TTC549 (cell line): ENCODE measurements at regions not wholly inside any gene's neighbourhood (a gene's known extent, or its start where the extent isn't known, plus 50 kb on each side); places are given as distances from the start of the nearest gene placed in this dataset.

Experiments used
- FAIRE-seq: peaks from 2 replicates; lab custom pipeline; 2012; peaks lifted over from hg19 to GRCh38; lab: Jason Lieb, UNC

DNA sequence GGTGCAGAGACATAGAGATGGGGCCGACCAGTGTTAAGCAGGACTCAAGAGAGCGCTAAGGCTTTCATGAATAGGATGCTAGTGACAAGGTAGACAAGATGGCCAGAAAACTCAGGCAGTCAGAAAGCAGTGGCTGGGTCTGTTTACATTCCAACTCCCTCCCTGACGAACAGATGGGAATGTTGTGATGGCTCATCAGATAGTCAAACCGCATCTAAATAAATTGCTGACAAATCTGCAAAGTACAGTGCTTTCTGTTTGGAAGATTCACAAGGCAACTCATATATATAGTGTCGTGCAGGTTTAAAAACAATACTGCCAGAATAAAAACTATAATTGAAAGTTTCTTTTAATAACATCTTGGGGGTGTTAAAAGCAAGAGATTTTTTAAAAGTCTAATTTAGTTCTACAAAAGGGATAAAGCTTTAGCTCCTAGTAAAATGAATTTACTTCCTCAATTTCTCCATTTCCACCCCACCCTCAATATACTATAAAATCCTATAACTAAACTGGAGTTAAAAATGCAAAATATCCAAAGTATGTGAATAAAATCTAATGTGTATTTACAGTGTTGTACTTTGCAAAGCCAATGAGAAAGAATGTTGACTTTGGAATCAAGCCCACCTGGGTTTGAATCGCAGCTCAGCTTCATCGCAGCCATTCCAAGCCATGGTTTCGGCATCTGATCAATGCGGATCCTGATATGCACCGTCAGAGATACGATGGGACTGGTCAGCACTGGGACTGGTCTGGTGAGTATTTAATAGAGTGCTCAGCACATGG is 247.3 kb upstream of the PDE10A start:
- FAIRE-seq: no peak

DNA sequence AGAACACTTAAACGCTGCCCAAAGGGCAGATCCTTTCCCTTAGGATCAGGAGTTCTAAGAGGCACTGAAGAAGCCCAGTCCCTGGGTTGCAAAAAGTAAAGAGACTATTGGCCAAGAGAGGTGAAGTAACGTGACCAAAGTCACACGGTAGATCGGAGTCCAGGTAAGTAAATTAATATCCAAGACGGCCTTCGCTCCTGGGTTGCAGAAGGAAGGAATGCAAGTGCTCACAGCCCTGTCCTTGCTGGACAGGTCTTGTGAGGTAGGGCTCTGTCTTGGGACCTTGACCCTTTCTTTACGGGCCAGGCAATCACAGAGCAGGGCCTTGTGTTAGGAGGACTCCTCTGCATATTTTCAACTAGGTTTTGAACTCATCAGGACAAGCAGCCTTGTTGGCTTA is 243.7 kb upstream of the PDE10A start:
- no peak for FAIRE-seq

DNA sequence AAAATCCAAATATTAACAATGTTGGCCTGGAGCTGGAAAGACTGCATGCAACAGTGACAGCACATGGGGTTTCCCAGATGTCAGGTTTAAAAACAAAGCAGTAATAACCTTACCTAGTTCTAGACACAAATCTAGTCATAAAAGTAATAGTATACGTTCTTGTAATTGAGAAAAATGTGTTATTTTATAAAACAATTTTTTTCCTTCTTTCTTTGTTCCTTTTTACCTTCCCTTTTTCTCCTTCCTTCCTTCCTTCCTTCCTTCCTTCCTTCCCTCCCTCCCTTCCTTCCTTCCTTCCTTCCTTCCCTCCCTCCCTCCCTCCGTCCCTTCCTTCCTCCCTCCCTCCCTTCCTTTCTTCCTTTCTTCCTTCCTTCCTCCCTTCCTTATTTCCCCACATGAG is 242.7 kb upstream of the PDE10A start:
- FAIRE-seq: no peak

DNA sequence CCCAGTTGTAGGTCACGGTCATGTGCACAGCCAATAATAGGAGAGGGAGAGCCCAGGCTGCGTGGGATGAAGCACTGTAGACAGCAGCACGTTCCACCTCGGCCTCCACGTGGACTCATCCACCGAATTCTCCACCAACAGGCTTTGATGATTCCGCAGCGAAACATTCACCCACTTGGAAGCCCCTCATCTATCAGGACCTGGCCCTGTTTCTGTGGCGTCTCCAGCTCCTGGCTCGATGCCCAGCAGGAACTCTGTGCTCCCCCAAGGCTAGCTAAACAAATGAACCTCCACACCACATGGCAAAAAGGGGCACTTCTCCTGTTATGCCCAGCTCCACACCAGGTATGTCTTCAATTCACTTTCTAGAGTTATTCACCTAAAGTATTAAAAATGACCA is 237.9 kb upstream of the PDE10A start:
- FAIRE-seq: no peak

DNA sequence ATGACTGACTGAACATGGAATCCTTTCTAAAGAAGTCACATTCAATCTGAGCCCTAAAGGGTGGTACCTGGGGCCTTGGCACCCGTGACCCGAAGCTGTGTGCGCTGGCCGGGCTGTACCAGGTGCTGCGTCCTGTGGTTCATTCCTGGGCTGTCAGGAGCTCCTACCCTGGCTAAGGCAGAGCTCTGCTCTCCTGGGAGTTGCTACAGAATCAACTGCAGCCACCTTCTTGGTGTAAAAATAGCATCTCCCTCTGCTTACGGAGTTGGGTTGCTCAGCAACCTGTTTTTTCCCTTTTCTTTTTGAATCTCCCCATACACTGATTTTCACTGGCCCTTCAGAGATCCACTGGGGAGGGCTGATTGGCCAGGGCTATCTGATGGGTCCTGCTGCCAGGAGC is 236.6 kb upstream of the PDE10A start:
- FAIRE-seq: no peak

DNA sequence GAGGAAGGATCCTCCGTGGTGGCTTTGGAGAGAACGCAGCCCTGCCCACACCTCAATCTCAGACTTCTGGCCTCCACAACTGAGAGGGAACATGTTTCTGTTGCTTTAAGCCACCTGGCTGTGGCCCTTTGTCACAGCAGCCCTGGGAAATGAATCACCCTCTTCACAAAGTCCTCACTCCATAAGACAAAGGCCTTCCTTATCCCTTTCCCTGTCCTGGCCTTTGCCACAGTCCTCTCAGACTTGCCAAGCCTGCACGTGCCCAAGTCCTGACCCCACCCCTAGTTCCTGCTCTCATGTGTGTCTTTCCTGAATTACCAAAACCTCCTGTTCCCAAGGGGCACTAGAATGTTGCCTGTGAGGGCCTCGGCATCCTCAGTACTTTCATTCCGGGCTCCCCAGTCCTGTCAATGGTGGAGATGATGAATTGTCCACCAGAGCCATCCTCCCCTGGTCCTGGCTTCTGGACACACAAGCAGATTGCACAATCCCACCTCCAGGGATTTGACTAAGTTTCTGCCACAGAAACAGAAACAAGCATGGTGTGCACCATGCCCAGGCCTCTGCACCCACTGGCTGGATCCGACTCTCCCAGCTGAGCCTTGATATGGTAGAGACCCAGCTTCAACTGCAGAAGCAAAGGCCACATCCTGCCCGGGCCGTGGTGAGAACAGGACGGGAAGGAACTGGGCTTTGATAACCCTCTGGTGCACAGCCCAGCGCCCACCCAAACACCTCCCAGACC is 232.6 kb upstream of the PDE10A start:
- FAIRE-seq: no peak

DNA sequence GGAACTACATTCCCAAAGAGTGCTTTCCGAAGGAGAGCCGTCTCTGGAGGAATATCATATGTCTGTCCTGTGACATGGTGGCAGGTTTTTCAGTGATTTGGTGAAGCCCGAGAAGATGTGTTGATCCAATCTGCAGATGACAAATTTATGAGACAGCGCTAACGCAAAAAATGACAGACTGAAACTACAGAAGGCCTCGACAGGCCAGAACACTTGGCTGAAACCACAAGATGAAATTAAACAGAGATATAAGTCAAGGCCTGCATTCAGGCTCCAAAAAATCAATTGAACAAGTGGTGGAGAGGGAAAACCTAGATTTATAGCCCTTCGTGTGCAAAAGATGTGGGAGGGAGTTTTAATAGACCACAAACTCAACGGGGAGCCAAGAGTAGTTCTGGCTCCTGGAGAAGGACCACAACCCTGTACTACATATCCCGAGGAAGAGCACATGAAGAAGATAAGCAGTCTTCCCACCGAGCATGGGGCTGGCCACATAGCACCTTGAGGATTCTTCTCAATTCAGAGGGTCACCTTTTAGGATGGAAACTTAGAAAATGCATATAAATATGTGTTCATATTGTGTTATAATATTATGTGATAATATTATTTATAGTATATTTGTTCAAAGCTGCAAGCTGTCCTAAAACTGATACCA is 231.3 kb upstream of the PDE10A start:
- no peak for FAIRE-seq

DNA sequence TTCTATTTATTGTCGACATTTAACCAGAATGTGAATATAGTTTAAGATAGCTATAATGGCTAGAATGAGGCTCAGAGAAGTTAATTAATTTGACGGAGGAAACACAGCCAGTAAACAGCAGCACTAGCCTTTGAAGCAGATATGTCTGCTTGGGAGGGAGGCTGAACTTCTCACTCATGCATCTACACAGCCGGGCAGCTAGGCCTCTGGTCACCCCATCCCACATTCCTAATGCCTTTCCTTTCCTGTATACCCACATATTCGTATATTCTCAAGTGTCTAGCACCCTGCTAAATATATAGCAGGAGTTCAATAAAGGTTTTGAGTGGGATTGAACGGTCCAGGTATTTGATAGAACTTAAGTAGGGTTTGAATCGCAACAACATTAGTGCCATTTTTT is 230.4 kb upstream of the PDE10A start:
- FAIRE-seq: no peak

DNA sequence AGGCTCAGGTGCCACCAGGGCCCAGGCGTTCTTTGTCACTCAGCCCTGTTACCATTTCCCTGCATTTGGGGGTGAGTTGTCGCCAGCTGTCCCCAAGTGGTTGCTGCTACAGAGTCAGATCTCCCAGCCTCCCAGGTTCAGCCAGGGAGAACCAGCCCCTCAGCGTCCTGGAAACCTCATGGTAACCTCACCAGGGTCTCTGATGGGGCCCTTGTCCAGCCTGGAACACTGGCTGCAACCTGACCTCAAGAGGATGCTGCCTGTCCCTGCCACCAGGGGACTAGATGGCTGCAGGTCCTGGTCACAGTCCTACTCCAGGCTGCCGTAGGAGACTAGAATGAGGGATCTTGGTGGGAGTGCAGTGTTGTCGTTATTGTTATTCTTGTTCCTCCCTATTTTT is 228.3 kb upstream of the PDE10A start:
- FAIRE-seq: no peak

DNA sequence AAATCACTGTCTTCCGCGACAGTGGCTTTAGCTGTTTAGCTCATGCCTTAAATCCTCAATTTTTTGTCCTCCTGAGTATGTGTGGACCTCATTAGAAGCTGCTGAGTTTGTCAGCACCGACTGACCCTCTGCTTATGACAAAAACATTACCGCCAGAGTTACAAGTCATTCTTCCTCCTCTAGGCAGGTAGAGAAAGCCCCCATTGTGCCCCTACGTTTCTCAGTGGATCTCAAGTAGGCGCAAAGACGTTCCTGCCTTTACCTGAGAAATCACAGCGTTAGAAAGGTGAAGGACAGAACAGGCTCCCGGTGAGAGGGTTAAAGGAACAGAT is 227.3 kb upstream of the PDE10A start:
- FAIRE-seq: no peak

DNA sequence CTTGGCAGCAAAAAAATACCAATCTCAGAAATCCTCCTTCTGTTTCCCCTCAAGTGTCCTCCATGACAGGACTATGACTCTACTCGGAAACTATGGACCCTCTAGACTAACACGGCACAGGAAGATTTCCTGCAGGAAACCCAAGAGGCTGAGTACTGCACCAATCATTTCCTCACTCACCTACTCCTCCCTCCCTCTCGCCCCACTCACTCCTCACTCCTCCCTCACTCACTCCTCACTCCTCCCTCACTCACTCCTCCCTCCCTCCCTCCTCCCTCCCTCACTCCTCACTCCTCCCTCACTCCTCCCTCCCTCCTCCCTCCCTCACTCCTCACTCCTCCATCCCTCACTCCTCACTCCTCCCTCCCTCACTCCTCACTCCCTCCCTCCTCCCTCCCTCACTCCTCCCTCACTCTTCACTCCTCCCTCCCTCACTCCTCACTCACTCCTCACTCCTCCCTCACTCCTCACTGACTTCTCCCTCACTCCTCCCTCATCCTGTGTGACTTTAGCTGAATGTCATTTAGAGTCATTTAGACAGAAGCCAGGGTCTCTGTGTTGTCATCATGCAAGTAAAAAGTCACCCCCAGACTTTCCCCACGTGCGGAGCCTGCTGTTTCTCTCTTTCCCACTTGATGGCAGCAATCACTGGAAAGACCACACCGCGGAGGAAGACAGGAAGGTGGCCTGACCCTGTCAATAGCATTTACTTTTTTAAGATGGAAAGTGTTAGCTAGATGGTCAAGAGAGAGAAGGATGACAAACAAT is 226.8 kb upstream of the PDE10A start:
- FAIRE-seq: no peak

DNA sequence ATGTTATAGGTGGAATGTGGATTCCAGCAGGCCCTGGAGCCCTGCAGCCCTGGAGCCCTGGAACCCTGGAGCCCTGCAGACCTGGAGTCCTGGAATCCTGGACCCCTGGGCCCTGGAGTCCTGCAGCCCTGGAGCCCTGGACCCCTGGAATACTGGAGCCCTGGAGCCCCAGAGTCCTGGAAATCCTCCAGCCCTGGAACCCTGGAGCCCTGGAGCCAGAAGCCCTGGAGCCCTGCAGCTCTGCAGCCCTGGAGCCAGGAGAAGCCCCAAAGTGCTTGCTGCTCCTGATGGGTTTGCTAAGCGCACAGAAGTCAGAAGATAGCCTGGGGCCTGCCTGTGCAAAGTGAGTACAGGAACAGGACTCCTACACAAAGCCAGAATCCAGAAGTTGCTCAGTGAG is 223.1 kb upstream of the PDE10A start:
- FAIRE-seq: no peak

DNA sequence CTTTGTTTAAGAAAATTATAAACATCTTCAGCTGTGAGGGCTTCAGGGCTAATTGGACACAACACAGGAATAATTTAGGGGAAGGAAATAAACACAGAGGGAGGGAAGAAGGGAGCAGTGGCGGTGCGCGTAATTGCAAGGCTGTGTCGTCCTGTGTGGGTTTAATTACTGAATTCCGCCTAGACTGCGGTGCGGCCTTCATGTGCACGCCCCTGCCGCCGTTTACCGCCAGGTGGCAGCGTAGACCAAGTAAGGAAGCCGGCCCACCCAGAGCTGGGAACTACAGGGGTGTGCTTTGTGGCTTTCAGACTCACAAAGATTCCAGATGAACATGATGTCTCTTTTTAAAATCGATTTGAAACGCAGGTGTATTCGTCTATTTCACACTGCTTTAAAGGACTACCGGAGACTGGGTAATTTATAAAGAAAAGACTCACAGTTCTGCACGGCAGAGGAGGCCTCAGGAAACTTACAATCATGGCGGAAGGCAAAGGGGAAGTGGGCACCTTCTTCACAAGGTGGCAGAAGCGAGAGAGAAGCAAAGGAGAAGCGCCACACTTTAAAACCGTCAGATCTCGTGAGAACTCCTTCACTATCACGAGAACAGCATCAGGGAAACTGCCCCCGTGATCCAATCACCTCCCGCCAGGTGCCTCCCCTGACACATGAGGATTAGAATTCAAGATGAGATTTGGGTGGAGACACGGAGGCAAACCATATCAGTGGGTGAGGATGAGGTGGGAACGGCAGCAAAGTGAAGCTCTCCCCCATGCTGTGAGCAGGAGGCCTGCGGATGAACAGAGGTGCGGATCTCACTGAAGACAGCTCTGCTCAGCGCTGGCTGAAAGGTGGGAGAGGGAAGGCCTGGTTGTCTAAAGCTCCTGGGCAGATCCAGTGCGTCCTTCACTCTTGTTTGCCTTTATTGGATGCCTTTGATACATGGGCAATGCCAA is 222.0 kb upstream of the PDE10A start:
- no peak for FAIRE-seq

DNA sequence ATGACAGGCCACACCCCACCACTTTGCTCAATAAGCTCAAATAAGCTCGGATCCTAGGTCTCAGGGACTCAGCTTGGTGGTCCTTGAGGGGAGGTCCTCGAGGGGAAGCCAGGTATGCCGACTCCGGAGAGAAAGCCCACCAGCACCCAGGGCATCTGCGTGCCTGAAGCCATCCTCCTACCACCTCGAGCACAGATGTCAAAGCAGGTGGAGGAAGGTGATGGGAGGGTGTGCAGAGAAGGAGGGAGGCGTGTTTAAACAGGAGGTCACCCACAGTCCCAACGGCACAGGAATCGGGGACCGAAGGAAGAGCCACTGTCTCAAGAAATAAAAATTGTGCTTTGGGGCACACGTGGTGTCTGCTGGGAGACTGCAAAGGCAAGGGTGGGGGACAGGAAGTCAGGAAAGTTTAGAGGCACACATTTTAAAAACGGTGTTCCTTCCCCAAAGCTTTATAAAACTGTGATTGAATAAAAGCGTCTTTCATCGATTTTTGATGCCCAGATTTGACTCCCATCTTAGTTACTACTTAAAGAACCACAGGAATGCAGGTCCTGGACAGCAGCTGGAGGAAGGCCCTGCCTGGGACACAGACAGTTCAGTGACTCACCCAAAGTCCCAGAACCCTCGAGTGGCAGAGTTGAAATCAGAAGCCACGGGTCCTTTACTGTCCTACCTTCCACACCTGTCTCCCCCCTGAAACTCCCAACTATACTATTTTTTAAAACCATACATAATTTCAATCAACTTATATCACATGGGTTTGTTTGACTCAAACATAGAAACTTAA is 221.0 kb upstream of the PDE10A start:
- FAIRE-seq: no peak

DNA sequence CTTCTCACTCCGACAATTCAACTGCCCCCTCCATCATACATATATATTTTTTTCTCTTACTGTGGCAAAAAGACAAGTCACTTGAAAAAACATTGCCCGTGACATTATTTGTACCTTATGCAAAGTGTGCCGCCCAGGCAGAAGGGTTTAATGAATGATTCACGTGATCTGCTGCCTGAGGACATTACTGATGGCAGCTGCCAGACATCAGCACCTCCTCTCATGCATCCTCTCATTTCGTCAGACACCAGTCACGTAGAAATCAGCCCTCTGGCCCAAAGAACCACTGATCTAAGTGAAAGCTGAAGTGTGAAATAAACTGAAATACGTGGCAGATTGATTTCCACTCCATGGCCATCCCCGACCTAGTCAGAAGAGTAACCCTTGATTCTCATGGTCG is 218.8 kb upstream of the PDE10A start:
- no peak for FAIRE-seq

DNA sequence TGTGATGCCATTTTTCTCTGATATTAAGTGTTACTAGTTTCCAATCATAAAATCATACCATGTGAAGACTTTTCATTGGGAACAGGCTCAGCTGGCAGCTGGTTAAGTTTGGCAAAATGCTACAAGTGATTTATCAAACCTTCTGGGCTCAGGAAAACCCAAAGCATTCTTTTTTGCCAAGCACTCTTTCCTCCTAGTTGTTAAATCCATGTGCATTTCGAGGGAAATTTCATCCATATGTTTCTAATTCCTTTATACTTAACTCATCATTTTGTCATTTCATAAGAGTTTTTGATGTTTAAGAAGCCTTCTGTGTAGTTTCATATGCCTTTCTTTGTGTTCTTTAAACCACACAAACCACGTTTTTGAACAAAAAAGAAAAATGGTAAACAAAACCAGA is 217.6 kb upstream of the PDE10A start:
- no peak for FAIRE-seq

DNA sequence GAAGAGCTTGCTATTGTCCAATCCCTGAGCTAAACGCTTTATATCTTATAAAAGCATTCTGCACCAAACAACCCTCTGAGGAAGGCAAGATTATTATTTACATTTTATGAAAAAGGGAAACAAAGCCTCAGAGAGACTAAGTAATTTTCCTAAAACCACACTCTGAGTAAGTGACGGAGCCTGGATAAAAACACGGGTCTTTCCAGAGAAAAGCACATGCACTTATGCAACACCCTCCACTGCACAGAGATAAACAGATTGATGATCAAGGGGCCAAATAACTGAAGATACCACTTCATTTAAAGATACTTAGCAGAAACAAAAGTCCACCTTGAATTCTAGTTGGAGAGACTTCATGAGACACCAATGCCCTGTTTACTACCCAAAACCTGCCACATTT is 214.7 kb upstream of the PDE10A start:
- no peak for FAIRE-seq

DNA sequence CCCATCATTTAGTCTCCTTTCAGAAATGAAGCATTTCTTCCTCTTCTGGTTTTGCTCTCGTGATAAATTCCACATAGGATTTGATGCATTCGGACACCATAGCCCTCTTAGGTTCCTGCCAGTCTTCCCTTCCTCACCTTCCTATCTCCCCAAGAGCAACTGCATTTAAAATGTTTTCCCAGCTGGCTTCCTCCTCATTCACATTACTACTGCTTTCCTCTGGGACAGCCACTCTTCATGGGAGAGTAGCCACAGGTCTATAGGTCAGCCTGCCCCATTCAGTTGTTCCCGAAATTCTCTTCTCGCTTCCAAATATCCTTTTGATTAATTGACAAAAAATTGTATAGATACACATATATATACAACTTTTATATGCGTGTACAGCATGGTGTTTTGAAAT is 214.2 kb upstream of the PDE10A start:
- no peak for FAIRE-seq

DNA sequence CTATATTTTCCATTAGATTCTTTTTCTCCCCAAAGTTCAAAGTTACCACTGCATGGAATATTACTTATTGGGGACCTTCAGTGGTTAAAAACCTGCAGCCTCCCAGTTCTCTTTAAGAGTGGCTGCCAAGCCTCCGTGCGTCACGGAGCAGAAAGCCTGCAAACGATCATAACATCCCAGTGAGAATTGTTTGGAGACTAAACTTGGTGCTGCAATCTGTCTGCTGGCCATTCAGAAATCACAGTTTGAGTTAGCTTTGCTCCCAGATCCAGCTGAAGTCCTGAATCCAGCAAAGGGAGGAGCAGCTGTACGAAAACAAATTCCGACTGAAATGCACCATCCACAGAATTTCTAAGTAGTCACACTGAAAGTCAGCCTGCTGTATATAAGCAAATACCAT is 213.5 kb upstream of the PDE10A start:
- FAIRE-seq: no peak

DNA sequence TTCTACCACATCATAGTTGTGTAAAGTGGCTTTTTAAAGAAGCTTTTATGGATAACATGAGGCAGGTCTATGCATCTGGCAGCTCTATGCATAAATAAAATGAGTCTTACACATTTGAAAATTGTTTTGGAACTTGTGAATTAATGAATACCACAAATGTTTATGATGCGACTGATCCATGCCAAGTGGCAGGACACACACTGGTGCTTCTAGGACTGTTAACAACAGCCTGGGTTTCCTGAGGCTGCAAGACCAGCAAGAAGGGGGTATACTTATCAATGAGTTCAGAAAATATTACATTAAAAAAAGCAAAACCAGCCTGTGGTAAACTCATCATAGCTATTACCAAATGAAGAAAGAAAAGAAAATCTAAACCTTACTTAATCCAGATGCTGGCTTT is 212.9 kb upstream of the PDE10A start:
- no peak for FAIRE-seq

DNA sequence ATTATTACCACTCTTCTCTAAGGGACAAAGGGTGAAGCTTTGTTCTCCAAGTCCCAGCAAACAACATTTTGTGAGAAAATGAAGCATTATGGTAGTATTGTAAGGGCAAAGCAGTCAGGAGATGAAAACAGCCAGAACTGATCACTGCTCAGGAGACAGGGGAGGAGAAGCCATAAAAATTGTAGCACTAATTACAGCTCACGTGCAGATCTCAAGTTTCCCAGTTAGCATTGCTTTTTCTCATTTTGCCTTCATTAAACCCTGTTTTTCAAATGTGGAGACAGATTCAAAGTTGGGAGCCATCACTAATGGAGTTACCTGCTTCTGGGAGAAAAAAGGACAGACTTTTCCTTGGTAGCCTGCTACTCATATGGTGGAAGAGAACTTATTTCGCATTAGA is 210.9 kb upstream of the PDE10A start:
- no peak for FAIRE-seq
